Stimulated activated memory B cell treated with anti-CD40 and anti-IgM and Interleukin-4, amounts not matched to agents 10 μg/mL and 1 μg/mL and 100 μg/mL, for 72 hours (primary cell): ENCODE measurements at regions not wholly inside any gene's neighbourhood (a gene's known extent, or its start where the extent isn't known, plus 50 kb on each side); places are given as distances from the start of the nearest gene placed in this dataset.

ENCODE experiments used
- ATAC-seq: fragments of 150-1000 bp; cut with Tn5 transposase; 2 replicates; pipeline ENCODE4 v1.10.0; 2021
- H3K27ac Mint-ChIP-seq: one replicate; pipeline ENCODE4 v1.8.0; 2022; ENCODE audit warnings: mild to moderate bottlenecking, mixed read lengths
- H3K27me3 Mint-ChIP-seq: one replicate; pipeline ENCODE4 v1.8.0; 2022; ENCODE audit warnings: mixed read lengths
- H3K36me3 Mint-ChIP-seq: one replicate; pipeline ENCODE4 v1.8.0; 2022; ENCODE audit warnings: mixed read lengths
- H3K4me1 Mint-ChIP-seq: one replicate; pipeline ENCODE4 v1.8.0; 2022; ENCODE audit warnings: mixed read lengths
- H3K4me3 Mint-ChIP-seq: one replicate; pipeline ENCODE4 v1.8.0; 2022; ENCODE audit warnings: mild to moderate bottlenecking, moderate library complexity, mixed read lengths
- H3K9me3 Mint-ChIP-seq: one replicate; pipeline ENCODE4 v1.8.0; 2022; ENCODE audit warnings: mixed read lengths

DNA sequence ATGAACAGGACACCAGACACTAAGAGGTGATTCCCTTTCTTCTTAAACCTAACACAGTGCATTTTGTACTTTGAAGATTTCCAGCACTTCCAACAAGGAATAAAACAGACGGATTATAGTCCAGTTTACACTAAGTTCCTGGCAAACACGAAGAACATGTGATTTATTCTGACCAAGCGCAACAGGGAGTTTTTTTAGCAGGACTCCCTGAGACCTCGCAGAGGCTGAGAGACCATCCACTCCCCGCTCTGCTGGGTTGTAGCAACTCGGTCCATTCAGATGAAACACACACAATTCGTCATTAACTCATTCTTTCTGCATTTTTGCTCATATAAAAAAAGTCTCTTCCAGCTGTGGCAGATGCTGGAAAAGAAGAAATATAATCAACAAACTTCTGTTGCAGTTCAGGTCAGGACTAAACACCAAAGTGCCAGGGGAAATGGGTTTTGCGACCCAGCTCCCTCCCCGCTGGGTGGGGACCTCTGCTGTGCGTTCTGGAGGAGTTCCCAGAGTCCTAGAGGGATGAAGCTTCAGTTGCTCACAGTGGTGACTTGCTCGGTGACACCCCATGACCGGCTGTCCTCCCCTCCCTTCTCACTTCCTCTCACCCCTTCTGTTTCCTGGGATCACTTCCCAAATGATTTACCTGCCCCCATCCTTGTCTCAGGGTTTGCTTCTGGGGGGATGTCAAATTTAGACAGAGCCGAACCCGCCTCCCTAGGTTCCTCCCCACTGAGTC lies 52.5 kb downstream of the KCNF1 start:
- H3K27ac Mint-ChIP-seq: no peak overlapping the region
- peaks cover 79% of the 10 kb centered on the region for H3K27me3 Mint-ChIP-seq
- no peaks in the 10 kb centered on the region for H3K36me3 Mint-ChIP-seq
- H3K4me1 Mint-ChIP-seq: no peaks in the 10 kb centered on the region
- H3K4me3 Mint-ChIP-seq: no peak overlapping the region
- no peaks in the 10 kb centered on the region for H3K9me3 Mint-ChIP-seq
- ATAC-seq: no peak

DNA sequence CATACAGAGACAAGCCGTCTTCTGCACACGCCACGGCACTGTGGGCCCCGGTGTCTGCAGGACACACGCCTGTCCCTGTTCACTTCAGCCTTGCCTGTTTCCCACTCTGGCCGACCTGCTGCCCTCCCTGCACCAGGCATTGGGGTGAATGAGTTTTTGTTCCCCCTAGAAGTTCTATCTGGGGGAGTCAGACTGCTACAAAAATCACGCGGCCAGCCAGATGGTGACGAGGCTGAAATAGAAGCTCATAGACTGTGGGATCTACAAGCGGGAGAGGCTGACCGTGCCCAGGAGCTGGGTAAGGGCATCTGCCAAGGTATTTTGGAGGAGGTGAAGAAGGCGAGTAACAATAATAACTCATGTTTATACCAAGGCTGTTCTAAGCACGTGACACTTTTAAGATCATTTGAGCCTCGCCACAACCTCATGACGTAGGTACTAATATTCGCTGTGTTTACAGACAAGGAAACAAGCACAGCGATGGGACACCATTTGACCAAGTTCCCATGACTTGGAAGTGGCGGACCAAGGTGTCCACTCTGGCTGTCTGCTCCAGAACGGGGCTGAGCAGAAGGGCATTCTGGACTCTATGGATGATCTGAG lies 53.6 kb downstream of the KCNF1 start:
- Mint-ChIP-seq H3K27ac (no peak overlapping the region), H3K4me3 (no peak overlapping the region), H3K27me3 (peaks cover 79% of the 10 kb centered on the region), H3K9me3 (no peaks in the 10 kb centered on the region), H3K36me3 (no peaks in the 10 kb centered on the region), H3K4me1 (no peaks in the 10 kb centered on the region)
- no peak for ATAC-seq

DNA sequence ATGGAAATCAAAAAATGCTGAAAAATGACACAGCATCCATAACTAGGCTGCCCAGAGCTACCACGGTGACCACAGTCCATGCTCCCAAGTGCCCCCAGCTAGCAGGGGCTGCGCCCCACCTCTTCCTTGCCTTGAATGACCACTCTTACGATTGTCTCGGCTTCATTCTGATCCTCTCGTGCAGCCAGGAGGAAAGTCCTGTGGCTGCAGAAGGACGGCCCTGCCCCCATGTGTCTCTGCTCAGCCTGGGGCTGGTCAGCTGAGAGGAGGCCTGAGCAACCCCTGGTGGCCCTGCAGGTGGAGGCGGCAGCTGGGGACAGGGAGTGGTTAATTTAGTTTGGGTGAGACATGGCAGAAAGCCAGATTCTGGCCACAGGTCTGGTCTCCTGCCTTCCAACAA lies 54.3 kb downstream of the KCNF1 start:
- Mint-ChIP-seq H3K9me3 (no peaks in the 10 kb centered on the region), H3K4me1 (no peaks in the 10 kb centered on the region), H3K4me3 (no peak overlapping the region), H3K27me3 (peaks cover 81% of the 10 kb centered on the region), H3K27ac (no peak overlapping the region), H3K36me3 (no peaks in the 10 kb centered on the region)
- no peak for ATAC-seq

DNA sequence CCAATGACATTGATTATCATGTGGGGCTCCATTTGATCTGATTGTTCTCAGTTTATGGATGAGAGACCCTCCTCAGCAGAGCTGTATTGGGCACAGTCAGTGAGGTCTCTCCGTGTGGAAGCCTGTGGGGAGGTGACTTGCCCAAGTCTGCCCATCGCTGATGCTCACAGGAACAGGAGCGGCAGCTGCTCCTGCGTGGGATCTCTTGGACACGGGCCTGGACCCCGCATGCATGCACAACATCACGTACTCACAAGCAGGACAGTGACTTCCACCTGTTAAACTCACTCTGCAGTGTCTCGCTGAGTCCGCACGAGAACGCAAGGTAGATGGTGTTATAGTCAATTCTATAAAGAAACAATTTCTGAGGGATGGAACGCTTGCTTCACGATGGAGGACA lies 55.0 kb downstream of the KCNF1 start:
- Mint-ChIP-seq H3K27ac (no peak overlapping the region), H3K27me3 (peaks cover 81% of the 10 kb centered on the region), H3K9me3 (no peaks in the 10 kb centered on the region), H3K36me3 (no peaks in the 10 kb centered on the region), H3K4me3 (no peak overlapping the region), H3K4me1 (no peaks in the 10 kb centered on the region)
- ATAC-seq: no peak

DNA sequence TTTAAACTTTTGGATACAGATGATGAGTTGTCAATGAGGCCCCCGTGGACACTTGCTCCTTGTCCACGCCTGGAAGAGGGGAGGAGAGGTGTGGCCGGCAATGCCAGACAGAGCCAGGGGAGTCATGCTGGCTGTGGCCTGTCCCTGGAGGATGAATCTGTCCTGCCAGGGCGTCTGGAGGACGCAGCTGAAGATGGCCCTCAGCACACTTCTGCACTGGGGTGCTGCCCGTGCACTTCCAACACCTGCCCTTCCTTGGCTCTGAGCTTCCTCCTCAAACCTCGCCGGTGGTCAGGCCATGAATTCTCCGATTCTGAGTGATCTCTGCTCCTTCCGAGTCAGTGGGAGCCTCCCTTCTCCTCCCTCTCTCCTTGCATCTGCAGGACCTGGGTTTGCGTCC lies 56.4 kb downstream of the KCNF1 start:
- Mint-ChIP-seq H3K36me3 (no peaks in the 10 kb centered on the region), H3K4me1 (no peaks in the 10 kb centered on the region), H3K4me3 (no peak overlapping the region), H3K9me3 (no peaks in the 10 kb centered on the region), H3K27me3 (peaks cover 82% of the 10 kb centered on the region), H3K27ac (no peak overlapping the region)
- no peak for ATAC-seq

DNA sequence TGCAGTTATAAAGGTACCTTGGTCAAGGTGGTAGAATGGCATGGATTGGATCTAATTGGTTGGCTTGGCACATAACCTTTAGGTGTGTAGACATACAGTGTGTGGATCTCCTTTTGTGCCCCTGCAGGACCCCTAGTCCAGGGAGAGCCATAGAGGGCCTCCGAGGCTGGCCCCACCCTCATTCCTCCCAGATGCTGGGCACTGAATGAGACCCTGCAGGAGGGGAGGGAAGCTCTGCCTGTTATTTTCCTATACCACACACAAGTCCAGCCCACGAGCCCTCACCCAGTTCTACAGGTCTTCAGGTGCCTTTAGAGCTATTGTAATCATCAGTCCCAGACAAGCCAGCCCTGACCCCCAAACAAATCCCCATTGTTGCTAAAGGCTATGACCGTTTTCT lies 58.9 kb downstream of the KCNF1 start:
- no peaks in the 10 kb centered on the region for H3K4me1 Mint-ChIP-seq
- H3K9me3 Mint-ChIP-seq: peaks cover 3% of the 10 kb centered on the region
- peaks cover 61% of the 10 kb centered on the region for H3K27me3 Mint-ChIP-seq
- ATAC-seq: no peak
- H3K36me3 Mint-ChIP-seq: no peaks in the 10 kb centered on the region
- H3K27ac Mint-ChIP-seq: no peak overlapping the region
- no peak overlapping the region for H3K4me3 Mint-ChIP-seq

DNA sequence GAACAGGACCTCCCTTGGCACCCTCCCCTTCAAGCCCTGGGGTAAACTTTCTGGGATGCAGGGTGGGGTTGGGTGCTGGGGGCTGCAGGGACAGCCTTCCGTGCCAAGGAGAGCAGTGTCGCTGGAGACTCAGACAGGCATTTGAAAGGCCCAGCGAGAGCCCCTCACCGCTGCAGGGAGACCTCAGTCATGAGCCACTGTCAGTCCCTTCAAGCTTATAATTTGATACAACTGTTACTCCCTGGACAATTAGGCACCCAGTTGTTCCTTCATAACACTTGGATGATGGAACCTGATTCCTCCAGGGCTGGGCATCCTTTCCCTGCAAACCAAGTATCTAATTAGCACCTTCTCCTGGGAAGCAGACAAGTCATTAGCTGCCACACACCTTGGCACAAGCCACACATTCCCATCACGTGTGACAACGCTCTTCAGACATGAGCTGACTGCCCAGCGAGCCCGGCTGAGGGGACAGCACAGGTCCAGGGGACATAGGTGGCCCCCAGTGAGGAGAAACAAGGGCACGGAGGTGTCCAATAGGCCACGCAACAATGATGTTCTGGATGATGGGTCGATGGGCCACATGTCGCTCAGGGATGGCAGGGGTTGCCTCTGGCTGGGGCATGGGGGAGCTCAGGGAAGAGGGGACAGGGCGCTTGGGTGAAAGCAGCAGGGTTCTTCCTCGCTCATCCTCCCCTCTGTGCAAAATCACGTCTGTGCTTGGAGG lies 59.6 kb downstream of the KCNF1 start:
- Mint-ChIP-seq H3K36me3 (no peaks in the 10 kb centered on the region), H3K4me3 (no peak overlapping the region), H3K9me3 (peaks cover 3% of the 10 kb centered on the region), H3K4me1 (no peaks in the 10 kb centered on the region), H3K27me3 (peaks cover 55% of the 10 kb centered on the region), H3K27ac (no peak overlapping the region)
- no peak for ATAC-seq

DNA sequence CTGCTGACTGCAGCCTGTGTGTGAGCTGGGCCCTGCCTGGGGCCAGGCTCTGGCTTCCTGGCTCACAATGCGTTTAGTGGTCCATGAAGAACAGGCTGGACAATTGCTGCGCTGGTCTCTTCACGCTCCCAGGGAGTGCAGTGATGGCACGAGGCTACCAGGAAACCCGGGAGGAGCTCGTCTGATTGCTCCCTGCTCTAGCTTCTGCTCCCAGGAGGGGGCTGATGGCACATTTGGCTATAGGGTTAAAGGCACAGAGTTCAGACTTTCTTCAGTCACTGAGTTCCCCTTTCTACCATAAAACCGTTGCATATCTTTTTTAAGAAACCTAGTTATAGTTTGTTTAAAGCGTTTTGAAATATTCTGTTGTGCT lies 60.1 kb downstream of the KCNF1 start:
- no peak overlapping the region for H3K27ac Mint-ChIP-seq
- peaks cover 49% of the 10 kb centered on the region for H3K27me3 Mint-ChIP-seq
- no peak overlapping the region for H3K4me3 Mint-ChIP-seq
- peaks cover 3% of the 10 kb centered on the region for H3K9me3 Mint-ChIP-seq
- H3K4me1 Mint-ChIP-seq: peaks cover under 1% of the 10 kb centered on the region
- ATAC-seq: no peak
- H3K36me3 Mint-ChIP-seq: no peaks in the 10 kb centered on the region

DNA sequence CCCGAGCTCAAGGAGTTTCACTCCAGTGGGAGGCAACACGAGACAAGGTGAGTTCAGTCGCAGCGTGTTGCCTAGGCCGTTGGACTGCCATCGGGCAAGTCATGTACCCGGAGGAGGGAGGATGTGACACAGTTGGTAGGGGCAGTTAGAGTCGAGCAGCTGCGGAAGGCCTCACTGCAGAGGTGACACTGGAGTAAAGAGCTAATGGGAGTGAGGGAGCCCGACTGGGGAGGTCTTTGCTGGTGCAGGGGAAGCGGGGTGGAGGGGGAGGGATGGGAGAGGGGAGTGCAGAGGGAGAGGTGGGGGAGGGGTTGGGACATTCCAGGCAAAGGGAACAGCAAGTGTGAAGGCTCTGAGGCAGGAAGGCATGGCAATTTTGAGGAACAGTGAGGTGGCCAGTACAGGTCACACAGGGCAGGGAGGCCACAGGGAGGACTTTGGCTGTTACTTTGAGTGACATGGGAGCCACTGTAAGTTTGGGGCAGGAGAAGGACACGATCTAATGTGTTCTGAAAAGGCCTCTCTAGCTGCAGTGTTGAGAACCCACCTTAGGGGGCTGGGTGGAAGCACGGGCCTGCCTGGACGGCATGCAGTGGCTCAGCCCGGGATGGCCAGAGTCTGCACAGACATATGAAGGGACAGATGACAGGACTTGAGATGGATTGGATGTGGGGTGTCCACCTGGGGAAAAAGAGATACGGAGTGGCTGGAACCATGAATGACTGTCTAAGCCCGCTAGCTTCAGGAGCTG lies 61.1 kb downstream of the KCNF1 start:
- no peak overlapping the region for H3K4me3 Mint-ChIP-seq
- peaks cover 3% of the 10 kb centered on the region for H3K9me3 Mint-ChIP-seq
- H3K27me3 Mint-ChIP-seq: peaks cover 41% of the 10 kb centered on the region
- H3K4me1 Mint-ChIP-seq: peaks cover 4% of the 10 kb centered on the region
- no peaks in the 10 kb centered on the region for H3K36me3 Mint-ChIP-seq
- H3K27ac Mint-ChIP-seq: no peak overlapping the region
- no peak for ATAC-seq

DNA sequence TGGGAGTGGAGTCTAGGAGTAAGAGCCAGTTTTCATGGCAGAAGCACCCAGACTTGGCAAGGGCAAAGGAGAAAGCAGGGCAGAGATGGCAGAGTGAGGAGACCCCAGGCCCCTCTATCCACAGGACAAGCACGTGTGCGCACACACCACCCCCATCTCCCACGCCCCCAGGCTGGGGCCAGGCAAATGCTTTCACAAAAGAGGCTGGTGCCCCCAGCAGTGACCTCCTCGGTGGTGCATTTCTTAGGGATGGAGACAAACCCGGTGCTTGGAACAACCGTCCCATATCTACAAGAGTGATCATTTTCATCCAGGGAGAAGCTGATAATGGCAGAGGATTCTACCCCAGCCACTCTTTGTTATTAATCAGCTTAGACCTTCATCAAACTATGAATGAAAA lies 62.0 kb downstream of the KCNF1 start:
- peaks cover 33% of the 10 kb centered on the region for H3K27me3 Mint-ChIP-seq
- H3K9me3 Mint-ChIP-seq: peaks cover 3% of the 10 kb centered on the region
- no peak overlapping the region for H3K4me3 Mint-ChIP-seq
- no peak for ATAC-seq
- no peaks in the 10 kb centered on the region for H3K36me3 Mint-ChIP-seq
- H3K27ac Mint-ChIP-seq: no peak overlapping the region
- peaks cover 4% of the 10 kb centered on the region for H3K4me1 Mint-ChIP-seq

DNA sequence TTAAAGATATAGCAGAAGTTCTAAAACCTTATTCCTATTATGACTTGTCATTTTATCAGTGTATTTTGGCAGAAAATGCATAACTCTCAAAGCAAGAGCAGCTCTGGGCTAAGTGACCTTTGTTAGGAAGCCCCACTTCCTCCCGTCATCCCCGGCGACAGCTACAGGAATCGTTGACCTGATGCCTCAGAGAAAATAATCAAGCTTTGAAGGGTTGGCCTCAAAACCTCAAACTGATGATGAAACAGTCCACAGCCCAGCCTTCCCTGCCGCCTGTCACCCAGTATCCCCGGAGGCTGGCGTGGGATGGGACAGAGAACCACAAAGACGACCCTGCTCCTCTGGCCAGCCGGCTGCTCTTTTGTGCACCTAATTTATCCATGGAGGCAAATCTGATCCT lies 65.3 kb downstream of the KCNF1 start:
- H3K4me3 Mint-ChIP-seq: no peak overlapping the region
- peaks cover 4% of the 10 kb centered on the region for H3K4me1 Mint-ChIP-seq
- peaks cover 16% of the 10 kb centered on the region for H3K27me3 Mint-ChIP-seq
- no peaks in the 10 kb centered on the region for H3K36me3 Mint-ChIP-seq
- ATAC-seq: no peak
- peaks cover 3% of the 10 kb centered on the region for H3K9me3 Mint-ChIP-seq
- no peak overlapping the region for H3K27ac Mint-ChIP-seq

DNA sequence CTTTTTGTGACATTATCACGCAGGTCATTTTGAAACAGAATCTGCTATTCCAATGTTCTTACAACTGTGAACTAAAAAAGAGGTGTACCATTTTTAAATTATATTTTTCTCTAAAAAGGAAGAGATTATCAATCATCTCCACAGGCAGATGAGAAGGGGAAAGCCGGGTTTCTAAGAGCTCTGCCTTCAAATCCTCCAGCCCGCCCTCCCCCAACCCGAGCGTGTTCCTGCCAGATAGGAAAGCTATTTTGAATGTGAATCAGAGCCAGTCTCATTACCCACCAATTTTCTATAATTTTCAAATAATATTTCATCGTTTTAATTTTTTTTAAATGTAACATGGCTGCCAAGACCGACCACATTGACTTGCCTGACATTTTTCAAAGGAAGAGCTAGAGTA lies 65.9 kb downstream of the KCNF1 start:
- no peak overlapping the region for H3K27ac Mint-ChIP-seq
- H3K4me3 Mint-ChIP-seq: no peak overlapping the region
- H3K27me3 Mint-ChIP-seq: peaks cover 10% of the 10 kb centered on the region
- H3K4me1 Mint-ChIP-seq: peaks cover 4% of the 10 kb centered on the region
- H3K9me3 Mint-ChIP-seq: peaks cover 3% of the 10 kb centered on the region
- H3K36me3 Mint-ChIP-seq: no peaks in the 10 kb centered on the region
- ATAC-seq: no peak

DNA sequence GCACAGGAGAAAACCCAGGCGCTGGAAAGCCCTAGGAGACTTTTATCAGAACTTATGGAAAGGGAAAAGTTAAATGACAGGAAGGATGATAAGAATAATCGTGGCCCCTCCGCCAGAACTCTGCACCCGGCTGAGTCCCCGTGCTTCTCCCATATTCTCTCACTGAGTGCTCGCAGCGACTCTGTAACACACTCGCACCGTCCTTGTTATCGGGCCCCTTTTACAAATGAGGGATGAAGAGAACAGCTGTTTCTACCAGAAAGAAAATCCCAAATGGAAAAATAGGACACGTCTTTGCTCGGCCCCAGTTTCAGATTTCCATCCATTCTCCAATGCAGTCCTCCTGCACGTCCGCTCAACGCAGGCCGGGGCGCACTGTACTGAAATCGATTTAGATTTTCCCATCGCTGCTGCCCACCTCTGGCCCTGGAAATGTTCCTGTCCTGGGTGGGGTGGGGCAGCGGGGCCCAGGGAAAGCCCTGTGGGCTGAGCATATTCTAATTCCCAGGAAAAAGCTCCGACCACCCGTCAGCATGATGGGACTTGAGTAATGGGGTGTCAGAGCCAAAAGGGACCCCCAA lies 66.4 kb downstream of the KCNF1 start:
- ATAC-seq: no peak
- Mint-ChIP-seq H3K27ac (no peak overlapping the region), H3K4me3 (no peak overlapping the region), H3K9me3 (peaks cover 3% of the 10 kb centered on the region), H3K36me3 (no peaks in the 10 kb centered on the region), H3K27me3 (peaks cover 5% of the 10 kb centered on the region), H3K4me1 (peaks cover 4% of the 10 kb centered on the region)

DNA sequence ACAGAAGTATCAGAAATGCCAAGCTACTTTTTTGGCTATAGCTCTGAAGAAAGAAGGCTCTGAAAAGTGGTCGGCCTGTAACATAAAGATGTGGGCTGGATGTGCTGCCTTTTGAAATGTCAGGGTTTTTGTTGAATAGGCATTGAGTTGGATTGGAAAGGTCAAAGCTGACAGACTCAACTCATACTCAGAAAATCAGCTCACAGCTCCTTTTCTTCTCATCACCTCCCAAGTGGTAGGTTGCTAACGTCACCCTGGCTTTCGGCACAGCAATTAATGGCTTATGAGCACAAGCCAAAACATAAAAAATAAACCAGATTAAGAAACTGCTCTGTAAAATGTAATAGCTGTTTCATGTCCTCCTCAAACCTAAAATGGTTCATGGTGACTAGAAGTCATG lies 68.3 kb downstream of the KCNF1 start:
- H3K27ac Mint-ChIP-seq: no peak overlapping the region
- H3K36me3 Mint-ChIP-seq: no peaks in the 10 kb centered on the region
- no peak overlapping the region for H3K4me3 Mint-ChIP-seq
- H3K9me3 Mint-ChIP-seq: no peaks in the 10 kb centered on the region
- H3K27me3 Mint-ChIP-seq: peaks cover 10% of the 10 kb centered on the region
- no peak for ATAC-seq
- H3K4me1 Mint-ChIP-seq: peaks cover 4% of the 10 kb centered on the region

DNA sequence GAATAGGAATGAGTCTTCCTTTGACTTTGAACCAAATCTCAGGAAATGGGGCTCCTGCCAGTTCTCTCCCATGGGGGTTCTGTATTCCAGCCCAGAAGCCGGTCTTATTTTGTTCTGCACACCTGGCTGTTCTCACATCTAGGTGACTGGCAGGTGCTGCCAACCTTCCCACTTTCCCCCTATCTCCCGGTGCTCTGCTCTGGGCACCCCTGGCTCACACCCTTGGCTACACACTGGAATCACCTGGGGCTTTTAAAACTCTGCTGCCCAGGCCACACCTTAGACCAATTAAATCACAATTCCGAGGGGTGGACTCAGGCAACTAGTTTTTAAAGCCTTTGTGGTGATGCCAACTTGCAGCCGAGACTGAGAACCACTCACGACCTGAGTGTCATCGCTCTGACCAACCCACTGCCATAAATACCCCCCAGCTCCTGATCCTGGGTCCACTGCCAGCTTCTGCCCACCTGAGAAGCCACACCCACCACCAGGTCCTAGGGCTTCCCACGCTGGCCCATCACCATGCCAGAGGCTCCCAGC lies 69.2 kb downstream of the KCNF1 start:
- Mint-ChIP-seq H3K4me1 (peaks cover 4% of the 10 kb centered on the region), H3K4me3 (no peak overlapping the region), H3K9me3 (no peaks in the 10 kb centered on the region), H3K27ac (no peak overlapping the region), H3K36me3 (no peaks in the 10 kb centered on the region), H3K27me3 (peaks cover 10% of the 10 kb centered on the region)
- ATAC-seq: no peak
